ENCODE measurements at regions not wholly inside any gene's neighbourhood (a gene's known extent, or its start where the extent isn't known, plus 50 kb on each side); places are given as distances from the start of the nearest gene placed in this dataset.
"Not testable (repeated sequence)": the region's sequence is repeated elsewhere in the genome, so short reads cannot be mapped to it uniquely, and the experiment has no call there.

DNA sequence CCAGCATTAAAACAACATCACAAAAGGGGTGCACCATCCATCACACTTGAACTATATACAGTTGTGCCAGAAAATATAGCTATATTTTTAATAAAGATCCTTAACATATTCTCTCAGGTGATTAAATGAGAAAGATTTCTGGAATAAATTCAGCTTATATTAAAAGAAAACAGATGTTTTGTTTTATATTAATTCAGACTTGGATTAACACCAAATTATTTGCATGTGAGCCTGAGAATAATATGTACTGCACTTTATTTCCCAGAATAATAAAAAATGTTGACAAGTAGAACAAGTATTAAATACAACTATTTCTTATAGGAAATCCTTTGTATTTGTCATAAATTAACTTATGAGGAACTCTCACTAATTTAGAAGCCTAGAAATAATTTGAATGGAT, 1467.4 kb downstream of the RAPGEF2 start:
- no peak for DNase-seq
- Histone ChIP-seq H3K4me1 (ENCODE audit: control insufficient read depth in 3 of 3, insufficient read depth in 2 of 3, low read depth in 1 of 3, low read length in 2 of 3) (no peaks in the 10 kb centered on the region), H3K27me3 (ENCODE audit: control insufficient read depth in 3 of 3, insufficient read depth in 3 of 3, low read length in 3 of 3) (no peaks in the 10 kb centered on the region), H3K27ac (ENCODE audit: low read depth in 1 of 3, low read length in 2 of 3) (no peak overlapping the region), H3K4me3 (ENCODE audit: low read depth in 1 of 3, low read length in 3 of 3) (no peak overlapping the region), H3K9me3 (ENCODE audit: control insufficient read depth in 2 of 2, insufficient read depth in 1 of 2, low read depth in 1 of 2, low read length in 1 of 2) (peaks cover 0 to 3% of the 10 kb centered on the region in 2 donors), H3K36me3 (ENCODE audit: control insufficient read depth in 3 of 3, insufficient read depth in 2 of 3, low read depth in 1 of 3, low read length in 3 of 3) (no peaks in the 10 kb centered on the region)
- no peak for FAIRE-seq

GRCh38 chr4:160574272-160574671, 1471.4 kb downstream of the RAPGEF2 start:
- 84 to 88% (median 86%) methylated on average over 14 to 18 of the region's 18 CpGs for WGBS, 3 donors
- not testable (repeated sequence) for FAIRE-seq; H3K36me3 ChIP-seq (ENCODE audit: control insufficient read depth in 3 of 3, insufficient read depth in 2 of 3, low read depth in 1 of 3, low read length in 3 of 3); DNase-seq; H3K9me3 ChIP-seq (ENCODE audit: control insufficient read depth in 2 of 2, insufficient read depth in 1 of 2, low read depth in 1 of 2, low read length in 1 of 2); H3K27ac ChIP-seq (ENCODE audit: low read depth in 1 of 3, low read length in 2 of 3); H3K4me1 ChIP-seq (ENCODE audit: control insufficient read depth in 3 of 3, insufficient read depth in 2 of 3, low read depth in 1 of 3, low read length in 2 of 3); H3K4me3 ChIP-seq (ENCODE audit: low read depth in 1 of 3, low read length in 3 of 3); H3K27me3 ChIP-seq (ENCODE audit: control insufficient read depth in 3 of 3, insufficient read depth in 3 of 3, low read length in 3 of 3)

GRCh38 chr4:160580581-160580980, 1477.7 kb downstream of the RAPGEF2 start:
- H3K4me3 ChIP-seq (ENCODE audit: low read depth in 1 of 3, low read length in 3 of 3), result no peak overlapping the region
- no peaks in the 10 kb centered on the region for H3K4me1 ChIP-seq (ENCODE audit: control insufficient read depth in 3 of 3, insufficient read depth in 2 of 3, low read depth in 1 of 3, low read length in 2 of 3)
- DNase-seq (no peak), FAIRE-seq (no peak)
- H3K36me3 ChIP-seq (ENCODE audit: control insufficient read depth in 3 of 3, insufficient read depth in 2 of 3, low read depth in 1 of 3, low read length in 3 of 3), result no peaks in the 10 kb centered on the region
- no peaks in the 10 kb centered on the region for H3K9me3 ChIP-seq (ENCODE audit: control insufficient read depth in 2 of 2, insufficient read depth in 1 of 2, low read depth in 1 of 2, low read length in 1 of 2)
- H3K27ac ChIP-seq (ENCODE audit: low read depth in 1 of 3, low read length in 2 of 3), result no peak overlapping the region
- H3K27me3 ChIP-seq (ENCODE audit: control insufficient read depth in 3 of 3, insufficient read depth in 3 of 3, low read length in 3 of 3), result no peaks in the 10 kb centered on the region
- WGBS, 3 donors, result 67 to 81% (median 77%) methylated on average over 1 of the region's 1 CpG

DNA sequence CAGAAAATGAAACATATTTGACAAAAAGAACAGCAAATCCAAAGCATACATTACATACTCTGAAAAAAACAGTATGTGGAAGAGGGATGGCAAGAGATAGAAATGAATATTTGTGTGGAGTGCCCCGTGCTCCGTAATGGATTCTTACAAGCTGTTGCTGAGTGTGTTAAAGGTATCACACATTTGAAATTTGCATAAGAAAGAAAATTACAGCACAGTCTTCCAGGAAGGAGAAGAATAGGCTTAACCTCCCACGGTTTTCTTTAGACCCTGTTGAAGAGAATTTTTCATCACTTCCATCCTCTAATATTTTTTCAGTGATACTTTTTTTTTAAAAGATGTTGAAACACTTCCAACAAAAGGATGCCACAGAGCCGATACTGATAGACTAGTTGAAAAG, 1489.4 kb downstream of the RAPGEF2 start:
- Histone ChIP-seq H3K4me3 (ENCODE audit: low read depth in 1 of 3, low read length in 3 of 3) (no peak overlapping the region), H3K4me1 (ENCODE audit: control insufficient read depth in 3 of 3, insufficient read depth in 2 of 3, low read depth in 1 of 3, low read length in 2 of 3) (no peaks in the 10 kb centered on the region), H3K9me3 (ENCODE audit: control insufficient read depth in 2 of 2, insufficient read depth in 1 of 2, low read depth in 1 of 2, low read length in 1 of 2) (no peaks in the 10 kb centered on the region), H3K27ac (ENCODE audit: low read depth in 1 of 3, low read length in 2 of 3) (no peak overlapping the region), H3K27me3 (ENCODE audit: control insufficient read depth in 3 of 3, insufficient read depth in 3 of 3, low read length in 3 of 3) (no peaks in the 10 kb centered on the region), H3K36me3 (ENCODE audit: control insufficient read depth in 3 of 3, insufficient read depth in 2 of 3, low read depth in 1 of 3, low read length in 3 of 3) (no peaks in the 10 kb centered on the region)
- WGBS, 3 donors, result 46 to 54% (median 50%) methylated on average over 4 of the region's 4 CpGs
- no peak for DNase-seq
- FAIRE-seq, result no peak

DNA sequence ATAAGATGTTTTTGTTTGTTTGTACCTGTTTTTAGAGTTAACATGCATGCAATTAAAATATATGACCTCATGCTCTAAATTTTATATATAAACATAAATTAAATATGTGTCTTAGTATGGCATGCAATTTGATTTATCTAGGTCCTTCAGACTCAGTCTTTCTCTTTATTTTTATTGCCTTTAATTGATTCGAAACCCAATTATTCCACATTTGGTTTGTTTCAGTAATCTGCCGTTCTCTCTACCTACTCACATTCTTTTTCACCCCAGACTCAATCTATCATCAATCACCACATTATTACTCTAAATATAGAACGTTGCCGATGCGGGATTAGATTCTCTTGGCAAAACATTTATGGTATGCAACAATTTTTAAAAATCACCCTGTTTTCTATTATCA, 1492.8 kb downstream of the RAPGEF2 start:
- WGBS, 3 donors, result 65 to 84% (median 77%) methylated on average over 5 of the region's 5 CpGs
- H3K27me3 ChIP-seq (ENCODE audit: control insufficient read depth in 3 of 3, insufficient read depth in 3 of 3, low read length in 3 of 3), result no peaks in the 10 kb centered on the region
- H3K36me3 ChIP-seq (ENCODE audit: control insufficient read depth in 3 of 3, insufficient read depth in 2 of 3, low read depth in 1 of 3, low read length in 3 of 3), result no peaks in the 10 kb centered on the region
- H3K9me3 ChIP-seq (ENCODE audit: control insufficient read depth in 2 of 2, insufficient read depth in 1 of 2, low read depth in 1 of 2, low read length in 1 of 2), result no peaks in the 10 kb centered on the region
- no peak overlapping the region for H3K4me3 ChIP-seq (ENCODE audit: low read depth in 1 of 3, low read length in 3 of 3)
- no peak overlapping the region for H3K27ac ChIP-seq (ENCODE audit: low read depth in 1 of 3, low read length in 2 of 3)
- FAIRE-seq (no peak), DNase-seq (no peak)
- no peaks in the 10 kb centered on the region for H3K4me1 ChIP-seq (ENCODE audit: control insufficient read depth in 3 of 3, insufficient read depth in 2 of 3, low read depth in 1 of 3, low read length in 2 of 3)

- FAIRE-seq, result no peak
- H3K27ac ChIP-seq (ENCODE audit: low read depth in 1 of 3, low read length in 2 of 3), result no peak overlapping the region
- no peaks in the 10 kb centered on the region for H3K27me3 ChIP-seq (ENCODE audit: control insufficient read depth in 3 of 3, insufficient read depth in 3 of 3, low read length in 3 of 3)
- no peak for DNase-seq
- WGBS, 3 donors, result 87 to 91% (median 91%) methylated on average over 4 of the region's 4 CpGs
- no peaks in the 10 kb centered on the region for H3K4me1 ChIP-seq (ENCODE audit: control insufficient read depth in 3 of 3, insufficient read depth in 2 of 3, low read depth in 1 of 3, low read length in 2 of 3)
- no peaks in the 10 kb centered on the region for H3K36me3 ChIP-seq (ENCODE audit: control insufficient read depth in 3 of 3, insufficient read depth in 2 of 3, low read depth in 1 of 3, low read length in 3 of 3)
- H3K4me3 ChIP-seq (ENCODE audit: low read depth in 1 of 3, low read length in 3 of 3), result no peak overlapping the region
- H3K9me3 ChIP-seq (ENCODE audit: control insufficient read depth in 2 of 2, insufficient read depth in 1 of 2, low read depth in 1 of 2, low read length in 1 of 2), result no peaks in the 10 kb centered on the region
Measured at GRCh38 chr4:160604541-160604940, 1501.7 kb downstream of the RAPGEF2 start.

DNA sequence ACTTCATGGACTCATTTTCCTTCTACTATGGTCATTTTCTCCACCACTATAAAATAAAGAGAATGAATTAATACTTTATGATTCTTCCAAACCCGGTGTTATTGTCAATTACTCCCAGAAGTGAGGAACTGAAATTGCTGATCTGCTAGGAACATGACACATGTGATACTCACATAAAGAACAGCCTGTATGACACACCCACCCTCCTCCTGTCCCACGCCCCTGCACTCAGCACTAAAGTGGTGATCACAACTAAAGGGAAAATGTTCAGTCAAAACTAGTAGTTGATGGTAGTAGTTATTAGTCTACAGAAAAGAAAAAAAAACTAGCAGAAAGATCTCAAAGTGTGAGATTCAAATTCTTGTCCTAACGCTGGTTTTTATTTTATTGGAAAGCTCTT, 1508.3 kb downstream of the RAPGEF2 start:
- Histone ChIP-seq H3K4me3 (ENCODE audit: low read depth in 1 of 3, low read length in 3 of 3) (no peak overlapping the region), H3K36me3 (ENCODE audit: control insufficient read depth in 3 of 3, insufficient read depth in 2 of 3, low read depth in 1 of 3, low read length in 3 of 3) (no peaks in the 10 kb centered on the region), H3K27me3 (ENCODE audit: control insufficient read depth in 3 of 3, insufficient read depth in 3 of 3, low read length in 3 of 3) (no peaks in the 10 kb centered on the region), H3K4me1 (ENCODE audit: control insufficient read depth in 3 of 3, insufficient read depth in 2 of 3, low read depth in 1 of 3, low read length in 2 of 3) (no peaks in the 10 kb centered on the region), H3K9me3 (ENCODE audit: control insufficient read depth in 2 of 2, insufficient read depth in 1 of 2, low read depth in 1 of 2, low read length in 1 of 2) (no peaks in the 10 kb centered on the region), H3K27ac (ENCODE audit: low read depth in 1 of 3, low read length in 2 of 3) (no peak overlapping the region)
- WGBS, 3 donors, result 65 to 83% (median 67%) methylated on average over 3 of the region's 3 CpGs
- no peak for DNase-seq
- no peak for FAIRE-seq

GRCh38 chr4:160631044-160631443, 1528.2 kb downstream of the RAPGEF2 start:
- H3K27ac ChIP-seq (ENCODE audit: low read depth in 1 of 3, low read length in 2 of 3), result no peak overlapping the region
- no peaks in the 10 kb centered on the region for H3K9me3 ChIP-seq (ENCODE audit: control insufficient read depth in 2 of 2, insufficient read depth in 1 of 2, low read depth in 1 of 2, low read length in 1 of 2)
- no peak overlapping the region for H3K4me3 ChIP-seq (ENCODE audit: low read depth in 1 of 3, low read length in 3 of 3)
- DNase-seq, result no peak
- 77 to 89% (median 78%) methylated on average over 1 of the region's 1 CpG for WGBS, 3 donors
- FAIRE-seq, result no peak
- no peaks in the 10 kb centered on the region for H3K36me3 ChIP-seq (ENCODE audit: control insufficient read depth in 3 of 3, insufficient read depth in 2 of 3, low read depth in 1 of 3, low read length in 3 of 3)
- H3K4me1 ChIP-seq (ENCODE audit: control insufficient read depth in 3 of 3, insufficient read depth in 2 of 3, low read depth in 1 of 3, low read length in 2 of 3), result no peaks in the 10 kb centered on the region
- H3K27me3 ChIP-seq (ENCODE audit: control insufficient read depth in 3 of 3, insufficient read depth in 3 of 3, low read length in 3 of 3), result no peaks in the 10 kb centered on the region

- H3K36me3 ChIP-seq (ENCODE audit: control insufficient read depth in 3 of 3, insufficient read depth in 2 of 3, low read depth in 1 of 3, low read length in 3 of 3), result no peaks in the 10 kb centered on the region
- no peak overlapping the region for H3K4me3 ChIP-seq (ENCODE audit: low read depth in 1 of 3, low read length in 3 of 3)
- 82 to 94% (median 86%) methylated on average over 3 of the region's 3 CpGs for WGBS, 3 donors
- no peak overlapping the region for H3K27ac ChIP-seq (ENCODE audit: low read depth in 1 of 3, low read length in 2 of 3)
- H3K9me3 ChIP-seq (ENCODE audit: control insufficient read depth in 2 of 2, insufficient read depth in 1 of 2, low read depth in 1 of 2, low read length in 1 of 2), result no peaks in the 10 kb centered on the region
- no peak for DNase-seq
- H3K4me1 ChIP-seq (ENCODE audit: control insufficient read depth in 3 of 3, insufficient read depth in 2 of 3, low read depth in 1 of 3, low read length in 2 of 3), result no peaks in the 10 kb centered on the region
- FAIRE-seq, result no peak
- H3K27me3 ChIP-seq (ENCODE audit: control insufficient read depth in 3 of 3, insufficient read depth in 3 of 3, low read length in 3 of 3), result no peaks in the 10 kb centered on the region
Measured at GRCh38 chr4:160652790-160653189, 1511.0 kb downstream of the FSTL5 start.
